ENCODE measurements at regions not wholly inside any gene's neighbourhood (a gene's known extent, or its start where the extent isn't known, plus 50 kb on each side); places are given as distances from the start of the nearest gene placed in this dataset.
A peak's percentile ranks its signal among the peaks of the same experiment; 100 is the strongest.
"Not testable (repeated sequence)": the region's sequence is repeated elsewhere in the genome, so short reads cannot be mapped to it uniquely, and the experiment has no call there.

DNA sequence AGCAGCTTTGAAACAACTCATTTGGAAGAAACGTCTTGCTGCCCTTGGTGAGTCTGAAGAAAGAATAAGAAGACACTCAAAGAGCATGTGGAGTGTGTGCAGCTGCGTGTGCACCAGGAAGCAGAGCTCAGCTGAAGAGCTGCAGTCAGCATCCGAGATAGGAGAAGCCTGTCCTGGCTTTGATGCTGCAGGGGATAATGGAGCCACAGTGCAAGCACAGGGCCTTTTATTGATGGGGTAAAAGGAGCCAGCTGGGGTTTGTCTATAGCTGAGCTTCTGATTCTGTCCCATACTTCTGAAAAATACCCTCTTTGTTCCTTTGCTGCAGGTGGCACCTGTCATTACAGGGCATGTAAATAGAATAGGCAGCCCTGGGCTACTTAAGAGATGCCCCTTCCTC, 375.7 kb upstream of the ZNF462 start:
- Histone ChIP-seq H3K9me3 (ENCODE audit: control insufficient read depth, insufficient read depth, low read length) (no peaks in the 10 kb centered on the region), H3K4me3 (ENCODE audit: low read depth, low read length) (no peak overlapping the region), H3K4me1 (ENCODE audit: control insufficient read depth, insufficient read depth, low read length) (no peaks in the 10 kb centered on the region), H3K36me3 (ENCODE audit: control insufficient read depth, insufficient read depth, low read length) (no peaks in the 10 kb centered on the region), H3K27ac (ENCODE audit: low read depth, low read length) (no peak overlapping the region), H3K27me3 (ENCODE audit: control insufficient read depth, insufficient read depth, low read length) (no peaks in the 10 kb centered on the region)
- peak in 5 of 6 donors; percentile 7 to 71 (median 23) for DNase-seq (ENCODE audit: low read depth in 4 of 6, low spot score in 6 of 6)
- 31% methylated on average over 3 of the region's 3 CpGs for WGBS (ENCODE audit: insufficient coverage)

GRCh38 chr9:106492126-106492525, 370.8 kb upstream of the ZNF462 start:
- WGBS (ENCODE audit: insufficient coverage), result 71% methylated on average over 7 of the region's 7 CpGs
- not testable (repeated sequence) for H3K4me3 ChIP-seq (ENCODE audit: low read depth, low read length); H3K27me3 ChIP-seq (ENCODE audit: control insufficient read depth, insufficient read depth, low read length); H3K36me3 ChIP-seq (ENCODE audit: control insufficient read depth, insufficient read depth, low read length); H3K27ac ChIP-seq (ENCODE audit: low read depth, low read length); H3K4me1 ChIP-seq (ENCODE audit: control insufficient read depth, insufficient read depth, low read length); DNase-seq (ENCODE audit: low read depth in 4 of 6, low spot score in 6 of 6); H3K9me3 ChIP-seq (ENCODE audit: control insufficient read depth, insufficient read depth, low read length)

- no peak overlapping the region for H3K27ac ChIP-seq (ENCODE audit: low read depth, low read length)
- H3K4me3 ChIP-seq (ENCODE audit: low read depth, low read length), result no peak overlapping the region
- 100% methylated on average over 1 of the region's 6 CpGs for WGBS (ENCODE audit: insufficient coverage)
- H3K4me1 ChIP-seq (ENCODE audit: control insufficient read depth, insufficient read depth, low read length), result no peaks in the 10 kb centered on the region
- DNase-seq (ENCODE audit: low read depth in 4 of 6, low spot score in 6 of 6), result no peak
- H3K9me3 ChIP-seq (ENCODE audit: control insufficient read depth, insufficient read depth, low read length), result no peaks in the 10 kb centered on the region
- no peaks in the 10 kb centered on the region for H3K27me3 ChIP-seq (ENCODE audit: control insufficient read depth, insufficient read depth, low read length)
- H3K36me3 ChIP-seq (ENCODE audit: control insufficient read depth, insufficient read depth, low read length), result no peaks in the 10 kb centered on the region
These were observed 362.8 kb upstream of the ZNF462 start for GRCh38 chr9:106500171-106500570.

DNA sequence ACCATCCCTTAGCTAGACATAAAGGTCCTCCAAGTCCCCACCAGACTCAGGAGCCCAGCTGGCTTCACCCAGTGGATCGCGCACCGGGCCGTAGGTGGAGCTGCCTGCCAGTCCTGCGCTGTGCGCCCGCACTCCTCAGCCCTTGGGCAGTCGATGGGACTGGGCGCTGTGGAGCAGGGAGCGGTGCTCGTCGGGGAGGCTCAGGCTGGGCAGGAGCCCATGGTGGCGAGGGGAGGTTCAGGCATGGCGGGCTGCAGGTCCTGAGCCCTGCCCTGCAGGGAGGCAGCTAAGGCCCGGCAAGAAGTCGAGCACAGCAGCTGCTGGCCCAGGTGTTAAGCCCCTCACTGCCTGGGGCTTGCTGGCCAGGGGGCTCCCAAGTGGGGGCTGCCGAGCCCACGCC, 361.8 kb upstream of the ZNF462 start:
- not testable (repeated sequence) for H3K4me1 ChIP-seq (ENCODE audit: control insufficient read depth, insufficient read depth, low read length); H3K36me3 ChIP-seq (ENCODE audit: control insufficient read depth, insufficient read depth, low read length); H3K27ac ChIP-seq (ENCODE audit: low read depth, low read length); H3K27me3 ChIP-seq (ENCODE audit: control insufficient read depth, insufficient read depth, low read length); DNase-seq (ENCODE audit: low read depth in 4 of 6, low spot score in 6 of 6); H3K4me3 ChIP-seq (ENCODE audit: low read depth, low read length); H3K9me3 ChIP-seq (ENCODE audit: control insufficient read depth, insufficient read depth, low read length)
- 95% methylated on average over 18 of the region's 18 CpGs for WGBS (ENCODE audit: insufficient coverage)

- no peak for DNase-seq (ENCODE audit: low read depth in 4 of 6, low spot score in 6 of 6)
- Histone ChIP-seq H3K27me3 (ENCODE audit: control insufficient read depth, insufficient read depth, low read length) (no peaks in the 10 kb centered on the region), H3K36me3 (ENCODE audit: control insufficient read depth, insufficient read depth, low read length) (no peaks in the 10 kb centered on the region), H3K9me3 (ENCODE audit: control insufficient read depth, insufficient read depth, low read length) (no peaks in the 10 kb centered on the region), H3K4me3 (ENCODE audit: low read depth, low read length) (no peak overlapping the region), H3K27ac (ENCODE audit: low read depth, low read length) (no peak overlapping the region), H3K4me1 (ENCODE audit: control insufficient read depth, insufficient read depth, low read length) (no peaks in the 10 kb centered on the region)
- WGBS (ENCODE audit: insufficient coverage), result no CpG with 5 or more reads among the region's 3 CpGs
These were observed 360.0 kb upstream of the ZNF462 start for GRCh38 chr9:106502930-106503329.

GRCh38 chr9:106503759-106504158, 359.2 kb upstream of the ZNF462 start:
- no peak for DNase-seq (ENCODE audit: low read depth in 4 of 6, low spot score in 6 of 6)
- Histone ChIP-seq H3K27me3 (ENCODE audit: control insufficient read depth, insufficient read depth, low read length) (no peaks in the 10 kb centered on the region), H3K4me3 (ENCODE audit: low read depth, low read length) (no peak overlapping the region), H3K36me3 (ENCODE audit: control insufficient read depth, insufficient read depth, low read length) (no peaks in the 10 kb centered on the region), H3K4me1 (ENCODE audit: control insufficient read depth, insufficient read depth, low read length) (no peaks in the 10 kb centered on the region), H3K9me3 (ENCODE audit: control insufficient read depth, insufficient read depth, low read length) (no peaks in the 10 kb centered on the region), H3K27ac (ENCODE audit: low read depth, low read length) (no peak overlapping the region)
- 100% methylated on average over 2 of the region's 5 CpGs for WGBS (ENCODE audit: insufficient coverage)

GRCh38 chr9:106526716-106527204, 336.2 kb upstream of the ZNF462 start:
- Histone ChIP-seq H3K27ac (ENCODE audit: low read depth, low read length) (no peak overlapping the region), H3K27me3 (ENCODE audit: control insufficient read depth, insufficient read depth, low read length) (no peaks in the 10 kb centered on the region), H3K9me3 (ENCODE audit: control insufficient read depth, insufficient read depth, low read length) (no peaks in the 10 kb centered on the region), H3K4me1 (ENCODE audit: control insufficient read depth, insufficient read depth, low read length) (no peaks in the 10 kb centered on the region), H3K4me3 (ENCODE audit: low read depth, low read length) (no peak overlapping the region), H3K36me3 (ENCODE audit: control insufficient read depth, insufficient read depth, low read length) (no peaks in the 10 kb centered on the region)
- DNase-seq (ENCODE audit: low read depth in 4 of 6, low spot score in 6 of 6), result no peak
- WGBS (ENCODE audit: insufficient coverage), result no CpG with 5 or more reads among the region's 2 CpGs

GRCh38 chr9:106528158-106528557, 334.8 kb upstream of the ZNF462 start:
- no peaks in the 10 kb centered on the region for H3K9me3 ChIP-seq (ENCODE audit: control insufficient read depth, insufficient read depth, low read length)
- H3K27me3 ChIP-seq (ENCODE audit: control insufficient read depth, insufficient read depth, low read length), result no peaks in the 10 kb centered on the region
- H3K27ac ChIP-seq (ENCODE audit: low read depth, low read length), result no peak overlapping the region
- 90% methylated on average over 3 of the region's 4 CpGs for WGBS (ENCODE audit: insufficient coverage)
- H3K36me3 ChIP-seq (ENCODE audit: control insufficient read depth, insufficient read depth, low read length), result no peaks in the 10 kb centered on the region
- no peak for DNase-seq (ENCODE audit: low read depth in 4 of 6, low spot score in 6 of 6)
- no peaks in the 10 kb centered on the region for H3K4me1 ChIP-seq (ENCODE audit: control insufficient read depth, insufficient read depth, low read length)
- no peak overlapping the region for H3K4me3 ChIP-seq (ENCODE audit: low read depth, low read length)

GRCh38 chr9:106529616-106530015, 333.4 kb upstream of the ZNF462 start:
- Histone ChIP-seq H3K27ac (ENCODE audit: low read depth, low read length) (no peak overlapping the region), H3K4me1 (ENCODE audit: control insufficient read depth, insufficient read depth, low read length) (no peaks in the 10 kb centered on the region)

GRCh38 chr9:106531491-106531890, 331.5 kb upstream of the ZNF462 start:
- H3K36me3 ChIP-seq (ENCODE audit: control insufficient read depth, insufficient read depth, low read length), result no peaks in the 10 kb centered on the region
- H3K27ac ChIP-seq (ENCODE audit: low read depth, low read length), result no peak overlapping the region
- WGBS (ENCODE audit: insufficient coverage), result no CpG with 5 or more reads among the region's 1 CpG
- H3K27me3 ChIP-seq (ENCODE audit: control insufficient read depth, insufficient read depth, low read length), result no peaks in the 10 kb centered on the region
- H3K4me1 ChIP-seq (ENCODE audit: control insufficient read depth, insufficient read depth, low read length), result no peaks in the 10 kb centered on the region
- peak in 2 of 6 donors; percentile 9 to 60 for DNase-seq (ENCODE audit: low read depth in 4 of 6, low spot score in 6 of 6)
- no peaks in the 10 kb centered on the region for H3K9me3 ChIP-seq (ENCODE audit: control insufficient read depth, insufficient read depth, low read length)
- H3K4me3 ChIP-seq (ENCODE audit: low read depth, low read length), result no peak overlapping the region

More at GRCh38 chr9:106529616-106530015, 333.4 kb upstream of the ZNF462 start:
- H3K9me3 ChIP-seq (ENCODE audit: control insufficient read depth, insufficient read depth, low read length), result no peaks in the 10 kb centered on the region
- 80% methylated on average over 1 of the region's 3 CpGs for WGBS (ENCODE audit: insufficient coverage)
- DNase-seq (ENCODE audit: low read depth in 4 of 6, low spot score in 6 of 6), result no peak
- no peaks in the 10 kb centered on the region for H3K36me3 ChIP-seq (ENCODE audit: control insufficient read depth, insufficient read depth, low read length)
- H3K4me3 ChIP-seq (ENCODE audit: low read depth, low read length), result no peak overlapping the region
- no peaks in the 10 kb centered on the region for H3K27me3 ChIP-seq (ENCODE audit: control insufficient read depth, insufficient read depth, low read length)

Measured in spinal cord (tissue), 9 donors.